Astrocyte (in vitro differentiated cells and primary cell): ENCODE measurements at regions not wholly inside any gene's neighbourhood (a gene's known extent, or its start where the extent isn't known, plus 50 kb on each side); places are given as distances from the start of the nearest gene placed in this dataset.

Experiments
- DNase-seq: peaks from one replicate; pipeline ENCODE4 v3.0.0-alpha.2; 2010; ENCODE audit warnings: low read depth
- FAIRE-seq: peaks from 2 replicates; lab custom pipeline; 2011; peaks lifted over from hg19 to GRCh38; lab: Jason Lieb, UNC
- H2AFZ ChIP-seq: 2 replicates; pipeline ENCODE4 v1.6.0; 2012; ENCODE audit warnings: low read depth, low read length, inconsistent platforms
- H3K27ac ChIP-seq: 2 replicates; pipeline ENCODE4 v1.5.1; 2011; ENCODE audit warnings: low read depth, low read length, inconsistent platforms
- H3K27me3 ChIP-seq: 2 replicates; pipeline ENCODE4 v1.6.0; 2011; ENCODE audit warnings: low read length, inconsistent platforms; ENCODE audit not compliant: insufficient read depth
- H3K36me3 ChIP-seq: 2 replicates; pipeline ENCODE4 v1.5.1; 2011; ENCODE audit warnings: low read length, inconsistent platforms; ENCODE audit not compliant: insufficient read depth
- H3K4me1 ChIP-seq: 2 replicates; pipeline ENCODE4 v1.5.1; 2011; ENCODE audit warnings: low read length, inconsistent platforms; ENCODE audit not compliant: insufficient read depth
- H3K4me2 ChIP-seq: 2 replicates; pipeline ENCODE4 v1.6.0; 2012; ENCODE audit warnings: low read length, inconsistent platforms
- H3K4me3 ChIP-seq: 2 replicates; pipeline ENCODE4 v1.5.1; 2011; ENCODE audit warnings: low read depth, mild to moderate bottlenecking, low read length, inconsistent platforms; ENCODE audit not compliant: insufficient read depth
- H3K79me2 ChIP-seq: 2 replicates; pipeline ENCODE4 v1.6.0; 2012; ENCODE audit warnings: mild to moderate bottlenecking, low read length, inconsistent platforms; ENCODE audit not compliant: insufficient read depth
- H3K9ac ChIP-seq: 2 replicates; pipeline ENCODE4 v1.6.0; 2012; ENCODE audit warnings: mild to moderate bottlenecking, low read length, inconsistent platforms
- H3K9me3 ChIP-seq: 2 replicates; pipeline ENCODE4 v1.5.1; 2012; ENCODE audit warnings: low read depth, mild to moderate bottlenecking, low read length, inconsistent platforms; ENCODE audit not compliant: insufficient read depth
- H4K20me1 ChIP-seq: 2 replicates; pipeline ENCODE4 v1.6.0; 2012; ENCODE audit warnings: low read length, inconsistent platforms; ENCODE audit not compliant: insufficient read depth
- H3K27ac Mint-ChIP-seq: one replicate; pipeline ENCODE4 v1.8.0; 2021; ENCODE audit warnings: mild to moderate bottlenecking, mixed read lengths; ENCODE audit not compliant: unreplicated experiment
- H3K27me3 Mint-ChIP-seq: one replicate; pipeline ENCODE4 v1.8.0; 2021; ENCODE audit warnings: low read depth, mixed read lengths; ENCODE audit not compliant: unreplicated experiment
- H3K36me3 Mint-ChIP-seq: one replicate; pipeline ENCODE4 v1.8.0; 2021; ENCODE audit warnings: low read depth, mixed read lengths; ENCODE audit not compliant: unreplicated experiment
- H3K4me1 Mint-ChIP-seq: one replicate; pipeline ENCODE4 v1.8.0; 2021; ENCODE audit warnings: low read depth, mixed read lengths; ENCODE audit not compliant: unreplicated experiment
- H3K4me3 Mint-ChIP-seq: one replicate; pipeline ENCODE4 v1.8.0; 2021; ENCODE audit warnings: mild to moderate bottlenecking, moderate library complexity, mixed read lengths; ENCODE audit not compliant: unreplicated experiment
- H3K9me3 Mint-ChIP-seq: one replicate; pipeline ENCODE4 v1.8.0; 2021; ENCODE audit warnings: mild to moderate bottlenecking, mixed read lengths; ENCODE audit not compliant: unreplicated experiment
- CTCF ChIP-seq: IDR thresholded peaks from 2 replicates; pipeline ENCODE4 v1.5.1; 2011; ENCODE audit warnings: low read depth, mild to moderate bottlenecking, inconsistent platforms, low read length, moderate library complexity; ENCODE audit not compliant: insufficient read depth
- EZH2 ChIP-seq: IDR thresholded peaks from 2 replicates; pipeline ENCODE4 v1.6.1; 2012; ENCODE audit warnings: mild to moderate bottlenecking, low read length, inconsistent platforms; ENCODE audit not compliant: insufficient read depth

- H3K9me3 Mint-ChIP-seq: peaks cover 5% of the 10 kb centered on the region
Measured at GRCh38 chr18:77552945-77553344, 303.3 kb downstream of the GALR1 start.

GRCh38 chr18:77554061-77554460 lies 304.4 kb downstream of the GALR1 start:
- H3K4me3 ChIP-seq: no peak overlapping the region
- H3K4me3 Mint-ChIP-seq: no peak overlapping the region
- peaks cover under 1% of the 10 kb centered on the region for H3K9me3 Mint-ChIP-seq
- H3K36me3 Mint-ChIP-seq: no peaks in the 10 kb centered on the region
- H3K4me2 ChIP-seq: no peak overlapping the region
- no peak overlapping the region for H3K9ac ChIP-seq
- H2AFZ ChIP-seq: no peak overlapping the region
- H3K27me3 Mint-ChIP-seq: no peaks in the 10 kb centered on the region
- no peaks in the 10 kb centered on the region for H3K27me3 ChIP-seq
- no peaks in the 10 kb centered on the region for H3K79me2 ChIP-seq
- no peaks in the 10 kb centered on the region for H3K36me3 ChIP-seq
- H3K27ac Mint-ChIP-seq: no peak overlapping the region
- no peaks in the 10 kb centered on the region for H4K20me1 ChIP-seq
- H3K9me3 ChIP-seq: peaks cover 4% of the 10 kb centered on the region
- no peaks in the 10 kb centered on the region for H3K4me1 ChIP-seq
- no peak for FAIRE-seq
- DNase-seq: no peak
- H3K27ac ChIP-seq: no peak overlapping the region
- no peaks in the 10 kb centered on the region for H3K4me1 Mint-ChIP-seq
- no peak for TF ChIP-seq CTCF
- no peak for TF ChIP-seq EZH2

More at GRCh38 chr18:77552945-77553344, 303.3 kb downstream of the GALR1 start:
- no peak overlapping the region for H3K27ac ChIP-seq
- Mint-ChIP-seq H3K36me3 (no peaks in the 10 kb centered on the region), H3K4me3 (no peak overlapping the region), H3K27ac (no peak overlapping the region), H3K27me3 (no peaks in the 10 kb centered on the region), H3K4me1 (no peaks in the 10 kb centered on the region)
- no peak overlapping the region for H3K4me2 ChIP-seq
- H3K27me3 ChIP-seq: no peaks in the 10 kb centered on the region
- no peak for DNase-seq
- H3K79me2 ChIP-seq: no peaks in the 10 kb centered on the region
- no peak overlapping the region for H2AFZ ChIP-seq
- H3K36me3 ChIP-seq: no peaks in the 10 kb centered on the region
- no peaks in the 10 kb centered on the region for H3K4me1 ChIP-seq
- no peak overlapping the region for H3K4me3 ChIP-seq
- H3K9ac ChIP-seq: no peak overlapping the region
- H3K9me3 ChIP-seq: peaks cover 8% of the 10 kb centered on the region
- TF ChIP-seq CTCF (no peak), EZH2 (no peak)
- no peak for FAIRE-seq
- no peaks in the 10 kb centered on the region for H4K20me1 ChIP-seq

GRCh38 chr18:77557046-77557587 lies 307.5 kb downstream of the GALR1 start:
- Histone ChIP-seq H4K20me1 (no peaks in the 10 kb centered on the region), H2AFZ (no peak overlapping the region), H3K4me2 (no peak overlapping the region), H3K9ac (no peak overlapping the region), H3K9me3 (peaks cover 5% of the 10 kb centered on the region), H3K79me2 (no peaks in the 10 kb centered on the region), H3K36me3 (no peaks in the 10 kb centered on the region), H3K27ac (no peak overlapping the region), H3K27me3 (no peaks in the 10 kb centered on the region), H3K4me1 (no peaks in the 10 kb centered on the region), H3K4me3 (no peak overlapping the region)
- DNase-seq: no peak
- no peaks in the 10 kb centered on the region for H3K36me3 Mint-ChIP-seq
- H3K9me3 Mint-ChIP-seq: no peaks in the 10 kb centered on the region
- H3K27me3 Mint-ChIP-seq: no peaks in the 10 kb centered on the region
- TF ChIP-seq CTCF (no peak), EZH2 (no peak)
- no peak for FAIRE-seq
- peaks cover 12% of the 10 kb centered on the region for H3K4me1 Mint-ChIP-seq
- no peak overlapping the region for H3K27ac Mint-ChIP-seq
- H3K4me3 Mint-ChIP-seq: no peak overlapping the region
